ENCODE measurements at regions not wholly inside any gene's neighbourhood (a gene's known extent, or its start where the extent isn't known, plus 50 kb on each side); places are given as distances from the start of the nearest gene placed in this dataset.
"Not testable (repeated sequence)": the region's sequence is repeated elsewhere in the genome, so short reads cannot be mapped to it uniquely, and the experiment has no call there.

- Histone ChIP-seq H3K9me3 (ENCODE audit: control insufficient read depth, insufficient read depth, low read length) (no peaks in the 10 kb centered on the region), H3K27ac (ENCODE audit: low read depth, low read length) (no peak overlapping the region), H3K9ac (ENCODE audit: low read depth, low read length) (no peak overlapping the region), H3K4me3 (ENCODE audit: low read depth, low read length) (no peak overlapping the region), H3K27me3 (ENCODE audit: control insufficient read depth, insufficient read depth, low read length) (no peaks in the 10 kb centered on the region), H3K4me1 (ENCODE audit: control insufficient read depth, insufficient read depth, low read length) (no peaks in the 10 kb centered on the region), H3K36me3 (ENCODE audit: control insufficient read depth, insufficient read depth, low read length) (no peaks in the 10 kb centered on the region)
Observed at GRCh38 chr13:71017607-71018006, 849.4 kb downstream of the DACH1 start.

DNA sequence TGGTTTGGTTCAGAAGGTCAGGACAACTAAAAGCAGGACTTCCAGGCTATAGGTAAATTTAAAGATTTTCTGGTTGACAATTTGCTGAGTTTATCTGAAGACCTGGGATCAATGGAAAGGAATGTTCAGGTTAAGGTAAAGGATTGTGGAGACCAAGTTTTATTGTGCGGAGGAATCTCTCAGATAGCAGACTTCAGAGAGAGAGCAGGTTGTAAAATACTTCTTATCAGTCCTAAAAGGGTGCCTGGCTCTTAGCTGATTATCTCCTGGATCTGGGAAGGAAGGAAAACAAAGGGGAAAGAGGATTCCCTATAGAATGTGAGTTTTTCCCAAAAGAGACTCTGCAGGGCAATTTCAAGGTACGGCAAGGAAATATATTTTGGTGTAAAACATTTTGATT is 851.5 kb downstream of the DACH1 start:
- H3K27me3 ChIP-seq (ENCODE audit: control insufficient read depth, insufficient read depth, low read length) = no peaks in the 10 kb centered on the region
- H3K9ac ChIP-seq (ENCODE audit: low read depth, low read length) = no peak overlapping the region
- no peaks in the 10 kb centered on the region for H3K9me3 ChIP-seq (ENCODE audit: control insufficient read depth, insufficient read depth, low read length)
- no peak overlapping the region for H3K4me3 ChIP-seq (ENCODE audit: low read depth, low read length)
- H3K4me1 ChIP-seq (ENCODE audit: control insufficient read depth, insufficient read depth, low read length) = no peaks in the 10 kb centered on the region
- no peaks in the 10 kb centered on the region for H3K36me3 ChIP-seq (ENCODE audit: control insufficient read depth, insufficient read depth, low read length)
- H3K27ac ChIP-seq (ENCODE audit: low read depth, low read length) = peak overlapping the region; percentile 59

- H3K4me1 ChIP-seq (ENCODE audit: control insufficient read depth, insufficient read depth, low read length) = no peaks in the 10 kb centered on the region
- no peaks in the 10 kb centered on the region for H3K36me3 ChIP-seq (ENCODE audit: control insufficient read depth, insufficient read depth, low read length)
- no peak overlapping the region for H3K4me3 ChIP-seq (ENCODE audit: low read depth, low read length)
- no peaks in the 10 kb centered on the region for H3K9me3 ChIP-seq (ENCODE audit: control insufficient read depth, insufficient read depth, low read length)
- peak overlapping the region; percentile 59 for H3K27ac ChIP-seq (ENCODE audit: low read depth, low read length)
- no peaks in the 10 kb centered on the region for H3K27me3 ChIP-seq (ENCODE audit: control insufficient read depth, insufficient read depth, low read length)
- no peak overlapping the region for H3K9ac ChIP-seq (ENCODE audit: low read depth, low read length)
Observed at GRCh38 chr13:71015021-71015420, 852.0 kb downstream of the DACH1 start.

GRCh38 chr13:71005919-71006318 is 861.1 kb downstream of the DACH1 start:
- no peaks in the 10 kb centered on the region for H3K36me3 ChIP-seq (ENCODE audit: control insufficient read depth, insufficient read depth, low read length)
- H3K27ac ChIP-seq (ENCODE audit: low read depth, low read length) = no peak overlapping the region
- H3K27me3 ChIP-seq (ENCODE audit: control insufficient read depth, insufficient read depth, low read length) = no peaks in the 10 kb centered on the region
- H3K4me3 ChIP-seq (ENCODE audit: low read depth, low read length) = no peak overlapping the region
- H3K9me3 ChIP-seq (ENCODE audit: control insufficient read depth, insufficient read depth, low read length) = peaks cover 5% of the 10 kb centered on the region; the same call in 1 of the 2 replicates
- H3K9ac ChIP-seq (ENCODE audit: low read depth, low read length) = no peak overlapping the region
- no peaks in the 10 kb centered on the region for H3K4me1 ChIP-seq (ENCODE audit: control insufficient read depth, insufficient read depth, low read length)

GRCh38 chr13:70995338-70995737 is 871.7 kb downstream of the DACH1 start:
- Histone ChIP-seq H3K27me3 (ENCODE audit: control insufficient read depth, insufficient read depth, low read length) (no peaks in the 10 kb centered on the region), H3K4me1 (ENCODE audit: control insufficient read depth, insufficient read depth, low read length) (no peaks in the 10 kb centered on the region), H3K36me3 (ENCODE audit: control insufficient read depth, insufficient read depth, low read length) (no peaks in the 10 kb centered on the region), H3K27ac (ENCODE audit: low read depth, low read length) (no peak overlapping the region), H3K9me3 (ENCODE audit: control insufficient read depth, insufficient read depth, low read length) (no peaks in the 10 kb centered on the region), H3K4me3 (ENCODE audit: low read depth, low read length) (no peak overlapping the region), H3K9ac (ENCODE audit: low read depth, low read length) (no peak overlapping the region)

GRCh38 chr13:70994191-70994590 is 872.8 kb downstream of the DACH1 start:
- no peak overlapping the region for H3K9ac ChIP-seq (ENCODE audit: low read depth, low read length)
- H3K9me3 ChIP-seq (ENCODE audit: control insufficient read depth, insufficient read depth, low read length) = no peaks in the 10 kb centered on the region
- no peaks in the 10 kb centered on the region for H3K27me3 ChIP-seq (ENCODE audit: control insufficient read depth, insufficient read depth, low read length)
- no peaks in the 10 kb centered on the region for H3K4me1 ChIP-seq (ENCODE audit: control insufficient read depth, insufficient read depth, low read length)
- H3K36me3 ChIP-seq (ENCODE audit: control insufficient read depth, insufficient read depth, low read length) = no peaks in the 10 kb centered on the region
- no peak overlapping the region for H3K4me3 ChIP-seq (ENCODE audit: low read depth, low read length)
- H3K27ac ChIP-seq (ENCODE audit: low read depth, low read length) = no peak overlapping the region

DNA sequence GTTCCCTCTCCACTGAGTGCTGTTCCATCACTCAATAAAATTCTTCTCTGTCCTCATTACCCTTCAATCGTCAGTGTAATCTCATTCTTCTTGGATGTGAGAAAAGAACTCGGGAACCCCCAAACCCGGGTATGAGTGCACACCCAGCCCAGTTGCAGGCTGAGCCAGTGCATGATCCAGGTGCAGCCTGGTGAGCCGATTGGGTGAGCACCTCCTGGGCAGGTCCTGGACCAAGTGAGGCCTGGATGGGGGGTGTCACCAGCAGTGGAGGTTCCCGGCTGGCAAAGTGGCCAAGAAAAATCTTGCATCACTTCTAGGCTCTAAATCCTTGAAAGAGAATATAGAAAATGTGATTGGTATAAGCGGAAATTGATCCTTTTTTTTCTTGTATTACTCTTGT is 878.8 kb upstream of the KLHL1 start:
- no peaks in the 10 kb centered on the region for H3K27me3 ChIP-seq (ENCODE audit: control insufficient read depth, insufficient read depth, low read length)
- H3K4me3 ChIP-seq (ENCODE audit: low read depth, low read length) = no peak overlapping the region
- no peak overlapping the region for H3K9ac ChIP-seq (ENCODE audit: low read depth, low read length)
- H3K9me3 ChIP-seq (ENCODE audit: control insufficient read depth, insufficient read depth, low read length) = no peaks in the 10 kb centered on the region
- no peak overlapping the region for H3K27ac ChIP-seq (ENCODE audit: low read depth, low read length)
- H3K4me1 ChIP-seq (ENCODE audit: control insufficient read depth, insufficient read depth, low read length) = no peaks in the 10 kb centered on the region
- H3K36me3 ChIP-seq (ENCODE audit: control insufficient read depth, insufficient read depth, low read length) = no peaks in the 10 kb centered on the region

GRCh38 chr13:70985371-70985770 is 877.1 kb upstream of the KLHL1 start:
- Histone ChIP-seq H3K27me3 (ENCODE audit: control insufficient read depth, insufficient read depth, low read length) (no peaks in the 10 kb centered on the region), H3K27ac (ENCODE audit: low read depth, low read length) (no peak overlapping the region)

GRCh38 chr13:70981219-70981618 is 873.0 kb upstream of the KLHL1 start:
- not testable (repeated sequence) for H3K36me3 ChIP-seq (ENCODE audit: control insufficient read depth, insufficient read depth, low read length); H3K9me3 ChIP-seq (ENCODE audit: control insufficient read depth, insufficient read depth, low read length); H3K27ac ChIP-seq (ENCODE audit: low read depth, low read length); H3K27me3 ChIP-seq (ENCODE audit: control insufficient read depth, insufficient read depth, low read length); H3K4me3 ChIP-seq (ENCODE audit: low read depth, low read length); H3K9ac ChIP-seq (ENCODE audit: low read depth, low read length); H3K4me1 ChIP-seq (ENCODE audit: control insufficient read depth, insufficient read depth, low read length)

More at GRCh38 chr13:70985371-70985770, 877.1 kb upstream of the KLHL1 start:
- Histone ChIP-seq H3K4me1 (ENCODE audit: control insufficient read depth, insufficient read depth, low read length) (no peaks in the 10 kb centered on the region), H3K9ac (ENCODE audit: low read depth, low read length) (no peak overlapping the region), H3K4me3 (ENCODE audit: low read depth, low read length) (no peak overlapping the region), H3K9me3 (ENCODE audit: control insufficient read depth, insufficient read depth, low read length) (no peaks in the 10 kb centered on the region), H3K36me3 (ENCODE audit: control insufficient read depth, insufficient read depth, low read length) (no peaks in the 10 kb centered on the region)

GRCh38 chr13:70969321-70969720 is 861.1 kb upstream of the KLHL1 start:
- H3K4me3 ChIP-seq (ENCODE audit: low read depth, low read length) = no peak overlapping the region
- H3K9ac ChIP-seq (ENCODE audit: low read depth, low read length) = no peak overlapping the region
- no peaks in the 10 kb centered on the region for H3K4me1 ChIP-seq (ENCODE audit: control insufficient read depth, insufficient read depth, low read length)
- no peaks in the 10 kb centered on the region for H3K9me3 ChIP-seq (ENCODE audit: control insufficient read depth, insufficient read depth, low read length)
- H3K27ac ChIP-seq (ENCODE audit: low read depth, low read length) = no peak overlapping the region
- H3K36me3 ChIP-seq (ENCODE audit: control insufficient read depth, insufficient read depth, low read length) = no peaks in the 10 kb centered on the region
- H3K27me3 ChIP-seq (ENCODE audit: control insufficient read depth, insufficient read depth, low read length) = no peaks in the 10 kb centered on the region

GRCh38 chr13:70967564-70967963 is 859.3 kb upstream of the KLHL1 start:
- H3K9ac ChIP-seq (ENCODE audit: low read depth, low read length) = no peak overlapping the region
- no peaks in the 10 kb centered on the region for H3K9me3 ChIP-seq (ENCODE audit: control insufficient read depth, insufficient read depth, low read length)
- H3K36me3 ChIP-seq (ENCODE audit: control insufficient read depth, insufficient read depth, low read length) = no peaks in the 10 kb centered on the region
- no peaks in the 10 kb centered on the region for H3K27me3 ChIP-seq (ENCODE audit: control insufficient read depth, insufficient read depth, low read length)
- no peak overlapping the region for H3K27ac ChIP-seq (ENCODE audit: low read depth, low read length)
- H3K4me1 ChIP-seq (ENCODE audit: control insufficient read depth, insufficient read depth, low read length) = no peaks in the 10 kb centered on the region
- H3K4me3 ChIP-seq (ENCODE audit: low read depth, low read length) = no peak overlapping the region

GRCh38 chr13:70964874-70965273 is 856.6 kb upstream of the KLHL1 start:
- H3K36me3 ChIP-seq (ENCODE audit: control insufficient read depth, insufficient read depth, low read length) = no peaks in the 10 kb centered on the region
- H3K27ac ChIP-seq (ENCODE audit: low read depth, low read length) = no peak overlapping the region
- no peaks in the 10 kb centered on the region for H3K4me1 ChIP-seq (ENCODE audit: control insufficient read depth, insufficient read depth, low read length)
- no peaks in the 10 kb centered on the region for H3K9me3 ChIP-seq (ENCODE audit: control insufficient read depth, insufficient read depth, low read length)
- H3K9ac ChIP-seq (ENCODE audit: low read depth, low read length) = no peak overlapping the region
- no peaks in the 10 kb centered on the region for H3K27me3 ChIP-seq (ENCODE audit: control insufficient read depth, insufficient read depth, low read length)
- no peak overlapping the region for H3K4me3 ChIP-seq (ENCODE audit: low read depth, low read length)
